ENCODE measurements at regions not wholly inside any gene's neighbourhood (a gene's known extent, or its start where the extent isn't known, plus 50 kb on each side); places are given as distances from the start of the nearest gene placed in this dataset.

DNA sequence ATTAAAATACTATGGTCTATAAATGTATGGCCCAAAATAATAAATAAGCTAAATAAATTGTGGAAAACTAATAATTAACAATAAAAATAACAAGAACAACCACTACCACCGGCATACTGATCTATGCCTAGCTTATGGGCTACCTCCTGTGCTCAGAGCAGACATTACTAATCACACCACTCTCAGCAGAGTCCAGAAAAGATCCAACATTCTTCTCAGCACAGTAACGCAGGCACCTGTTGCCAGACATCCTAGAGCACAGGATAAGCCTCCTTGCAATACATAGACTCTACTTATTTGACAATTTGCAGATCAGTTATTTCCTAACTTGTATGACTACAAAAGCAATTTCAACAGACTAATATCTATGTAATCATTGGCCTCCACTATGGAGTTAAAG, 137.1 kb upstream of the NEBL start:
- TF ChIP-seq YY1 (IDR thresholded peaks at IDR 0.05; ENCODE audit: insufficient read depth, insufficient read length) (no peak), ZNF274 (IDR thresholded peaks at IDR 0.05; ENCODE audit: low read depth, low read length) (no peak)

Measured in NT2/D1 (cell line).